Endodermal cell (in vitro differentiated cells): ENCODE measurements at regions not wholly inside any gene's neighbourhood (a gene's known extent, or its start where the extent isn't known, plus 50 kb on each side); places are given as distances from the start of the nearest gene placed in this dataset.

Source experiments
- DNase-seq: peaks from one replicate; pipeline ENCODE4 v3.0.0-alpha.2; 2017
- H3K27ac ChIP-seq: 2 replicates; pipeline ENCODE4 v1.5.1; 2013; ENCODE audit warnings: mild to moderate bottlenecking, low read depth, low read length, moderate library complexity
- H3K27me3 ChIP-seq: 2 replicates; pipeline ENCODE4 v1.6.1; 2013; ENCODE audit warnings: mild to moderate bottlenecking, low read length, moderate library complexity; ENCODE audit not compliant: insufficient read depth, control insufficient read depth, poor library complexity, severe bottlenecking
- H3K36me3 ChIP-seq: 2 replicates; pipeline ENCODE4 v1.7.0; 2013; ENCODE audit warnings: mild to moderate bottlenecking, low read length, moderate library complexity; ENCODE audit not compliant: control insufficient read depth, insufficient read depth
- H3K4me1 ChIP-seq: one replicate; pipeline ENCODE4 v1.7.0; 2013; ENCODE audit warnings: low read length; ENCODE audit not compliant: control insufficient read depth, insufficient read depth
- H3K4me3 ChIP-seq: 2 replicates; pipeline ENCODE4 v1.5.1; 2013; ENCODE audit warnings: mild to moderate bottlenecking, low read length, moderate library complexity
- H3K9ac ChIP-seq: 2 replicates; pipeline ENCODE4 v1.6.1; 2013; ENCODE audit warnings: mild to moderate bottlenecking, low read length, moderate library complexity; ENCODE audit not compliant: poor library complexity, severe bottlenecking; ENCODE audit errors: extremely low read depth
- H3K9me3 ChIP-seq: 2 replicates; pipeline ENCODE4 v1.6.1; 2013; ENCODE audit warnings: mild to moderate bottlenecking, low read length, moderate library complexity; ENCODE audit not compliant: control insufficient read depth
- H3K27ac Mint-ChIP-seq: 2 replicates; pipeline ENCODE4 v1.8.0; 2020; ENCODE audit warnings: mixed read lengths
- H3K27me3 Mint-ChIP-seq: 2 replicates; pipeline ENCODE4 v1.8.0; 2021; ENCODE audit warnings: mild to moderate bottlenecking, mixed read lengths; ENCODE audit not compliant: insufficient read depth
- H3K36me3 Mint-ChIP-seq: 2 replicates; pipeline ENCODE4 v1.8.0; 2020; ENCODE audit warnings: low read depth, mixed read lengths
- H3K4me1 Mint-ChIP-seq: 2 replicates; pipeline ENCODE4 v1.8.0; 2020; ENCODE audit warnings: mixed read lengths
- H3K4me3 Mint-ChIP-seq: 2 replicates; pipeline ENCODE4 v1.8.0; 2020; ENCODE audit warnings: mild to moderate bottlenecking, moderate library complexity, mixed read lengths
- H3K9me3 Mint-ChIP-seq: 2 replicates; pipeline ENCODE4 v1.8.0; 2020; ENCODE audit warnings: mild to moderate bottlenecking, mixed read lengths
- WGBS, 2 experiments: methylation state at CpG; one replicate each; pipeline versions ENCODE4 v1.1.5 to v1.1.7; 2013; ENCODE audit warnings: missing lambda C conversion rate in 2 of 2, mixed read lengths in 1 of 2; ENCODE audit not compliant: insufficient coverage in 1 of 2, insufficient read length in 1 of 2; 5-methylcytosine and 5-hydroxymethylcytosine counted together
- TF ChIP-seq, protein P1 (sequence below): fragments of 200-600 bp; sonication (generic); conservative IDR thresholded peaks from 2 replicates; pipeline ENCODE4 v1.5.0; 2021; ENCODE audit warnings: antibody characterized with exemption, mild to moderate bottlenecking

DNA sequence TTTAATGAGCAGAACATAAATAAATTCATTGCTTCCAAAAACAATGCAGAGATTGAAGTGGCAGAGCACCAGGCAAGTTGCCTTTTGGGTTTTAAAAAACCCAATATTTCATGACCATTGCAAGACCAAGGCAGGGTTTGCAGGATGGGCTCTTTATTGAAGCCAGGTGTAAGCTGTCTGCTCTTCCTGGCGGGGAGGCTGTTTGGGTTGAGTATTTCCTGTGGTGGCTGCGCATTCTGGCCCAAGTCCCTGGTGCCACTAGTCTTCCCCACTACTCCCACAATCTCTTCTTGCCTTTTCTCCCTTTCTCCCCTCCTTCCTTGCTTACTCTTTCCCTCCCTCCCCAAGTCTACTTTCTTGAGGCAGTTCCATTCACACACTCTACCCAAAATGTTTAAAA, 116.4 kb downstream of the AKAP11 start:
- Histone ChIP-seq H3K36me3 (no peaks in the 10 kb centered on the region), H3K9me3 (no peaks in the 10 kb centered on the region), H3K4me3 (no peak overlapping the region), H3K27ac (no peak overlapping the region), H3K9ac (no peak overlapping the region), H3K4me1 (no peaks in the 10 kb centered on the region), H3K27me3 (no peaks in the 10 kb centered on the region)
- 84 to 92% methylated on average over 2 of the region's 2 CpGs for WGBS, 2 experiments
- Mint-ChIP-seq H3K9me3 (peaks cover 2% of the 10 kb centered on the region), H3K4me3 (no peak overlapping the region), H3K4me1 (peaks cover 5% of the 10 kb centered on the region), H3K27ac (no peak overlapping the region), H3K27me3 (peaks cover under 1% of the 10 kb centered on the region), H3K36me3 (no peaks in the 10 kb centered on the region)
- no peak for DNase-seq
- TF ChIP-seq, protein P1, sequence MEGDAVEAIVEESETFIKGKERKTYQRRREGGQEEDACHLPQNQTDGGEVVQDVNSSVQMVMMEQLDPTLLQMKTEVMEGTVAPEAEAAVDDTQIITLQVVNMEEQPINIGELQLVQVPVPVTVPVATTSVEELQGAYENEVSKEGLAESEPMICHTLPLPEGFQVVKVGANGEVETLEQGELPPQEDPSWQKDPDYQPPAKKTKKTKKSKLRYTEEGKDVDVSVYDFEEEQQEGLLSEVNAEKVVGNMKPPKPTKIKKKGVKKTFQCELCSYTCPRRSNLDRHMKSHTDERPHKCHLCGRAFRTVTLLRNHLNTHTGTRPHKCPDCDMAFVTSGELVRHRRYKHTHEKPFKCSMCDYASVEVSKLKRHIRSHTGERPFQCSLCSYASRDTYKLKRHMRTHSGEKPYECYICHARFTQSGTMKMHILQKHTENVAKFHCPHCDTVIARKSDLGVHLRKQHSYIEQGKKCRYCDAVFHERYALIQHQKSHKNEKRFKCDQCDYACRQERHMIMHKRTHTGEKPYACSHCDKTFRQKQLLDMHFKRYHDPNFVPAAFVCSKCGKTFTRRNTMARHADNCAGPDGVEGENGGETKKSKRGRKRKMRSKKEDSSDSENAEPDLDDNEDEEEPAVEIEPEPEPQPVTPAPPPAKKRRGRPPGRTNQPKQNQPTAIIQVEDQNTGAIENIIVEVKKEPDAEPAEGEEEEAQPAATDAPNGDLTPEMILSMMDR = no peak

DNA sequence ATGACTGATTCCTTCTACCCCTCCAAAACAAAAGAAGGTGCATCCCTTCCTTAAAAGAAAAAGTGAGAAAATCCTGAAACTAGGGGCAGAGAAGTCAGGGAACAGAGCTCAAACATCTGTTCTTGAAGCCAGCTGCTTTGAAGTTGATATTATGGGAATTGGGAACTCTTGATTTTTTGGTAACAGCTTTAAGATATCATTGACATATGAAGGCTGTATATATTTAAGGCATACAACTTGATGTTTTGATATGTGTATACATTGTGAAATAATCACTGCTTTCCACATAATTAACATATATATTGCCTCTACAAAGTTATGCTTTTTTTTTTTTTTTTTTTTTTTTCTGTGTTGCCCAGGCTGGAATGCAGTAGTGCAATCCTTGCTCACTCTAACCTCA, 117.1 kb downstream of the AKAP11 start:
- H3K27me3 Mint-ChIP-seq = peaks cover 8% of the 10 kb centered on the region

DNA sequence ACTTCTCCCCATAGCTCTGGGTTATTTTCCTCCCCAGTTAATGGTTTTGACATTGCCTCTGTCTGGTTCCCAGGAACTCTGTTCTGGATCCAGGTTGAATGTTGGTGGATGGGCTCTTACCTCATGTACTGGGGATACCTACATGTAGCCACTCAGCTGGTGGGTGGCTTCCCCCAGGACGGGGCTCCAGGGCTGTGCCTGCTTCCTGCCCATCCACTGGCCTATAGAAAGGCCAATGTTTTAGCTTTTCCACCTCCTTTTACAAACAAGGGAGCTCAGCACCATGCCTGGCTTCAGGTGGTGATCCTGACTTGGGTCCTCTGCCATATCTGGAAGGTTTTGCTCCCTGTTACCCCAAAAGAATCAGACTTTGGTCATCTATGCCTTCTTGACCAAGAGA, 120.2 kb downstream of the AKAP11 start:
- TF ChIP-seq, protein P1 = no peak
- no peaks in the 10 kb centered on the region for H3K9me3 ChIP-seq
- H3K36me3 ChIP-seq = no peaks in the 10 kb centered on the region
- no peaks in the 10 kb centered on the region for H3K4me1 ChIP-seq
- WGBS, 2 experiments = 43 to 90% methylated on average over 1 of the region's 1 CpG
- Mint-ChIP-seq H3K9me3 (no peaks in the 10 kb centered on the region), H3K36me3 (no peaks in the 10 kb centered on the region), H3K27me3 (peaks cover 19% of the 10 kb centered on the region), H3K4me3 (no peak overlapping the region), H3K27ac (no peak overlapping the region), H3K4me1 (peaks cover 7% of the 10 kb centered on the region)
- H3K9ac ChIP-seq = no peak overlapping the region
- no peak overlapping the region for H3K4me3 ChIP-seq
- no peaks in the 10 kb centered on the region for H3K27me3 ChIP-seq
- DNase-seq = no peak
- no peak overlapping the region for H3K27ac ChIP-seq

More for the DNA sequence above, 117.1 kb downstream of the AKAP11 start:
- Histone ChIP-seq H3K9me3 (no peaks in the 10 kb centered on the region), H3K9ac (no peak overlapping the region), H3K36me3 (no peaks in the 10 kb centered on the region), H3K4me3 (no peak overlapping the region), H3K27me3 (no peaks in the 10 kb centered on the region), H3K27ac (no peak overlapping the region), H3K4me1 (no peaks in the 10 kb centered on the region)
- H3K27ac Mint-ChIP-seq = no peak overlapping the region
- DNase-seq = no peak
- peaks cover 7% of the 10 kb centered on the region for H3K4me1 Mint-ChIP-seq
- H3K36me3 Mint-ChIP-seq = no peaks in the 10 kb centered on the region
- TF ChIP-seq, protein P1 = no peak
- no peak overlapping the region for H3K4me3 Mint-ChIP-seq
- peaks cover 2% of the 10 kb centered on the region for H3K9me3 Mint-ChIP-seq
